Panc1 (cell line): ENCODE measurements at regions not wholly inside any gene's neighbourhood (a gene's known extent, or its start where the extent isn't known, plus 50 kb on each side); places are given as distances from the start of the nearest gene placed in this dataset.

Experiments used
- REST ChIP-seq, 2 experiments: IDR thresholded peaks; 2 replicates each; pipeline ENCODE4 v1.6.1; 2011 to 2012; ENCODE audit warnings: low read depth in 2 of 2, control low read depth in 1 of 2, low read length in 1 of 2, mild to moderate bottlenecking in 1 of 2, moderate library complexity in 1 of 2; ENCODE audit not compliant: insufficient read depth in 1 of 2
- SIN3A ChIP-seq: IDR thresholded peaks from 2 replicates; pipeline ENCODE4 v1.6.1; 2012; ENCODE audit warnings: low read depth, mild to moderate bottlenecking, low read length, moderate library complexity, borderline replicate concordance; ENCODE audit not compliant: insufficient read depth
- TF ChIP-seq, protein P1 (sequence below): fragments of 450-650 bp; IDR thresholded peaks from 2 replicates; pipeline ENCODE4 v1.5.1; 2017; ENCODE audit warnings: mild to moderate bottlenecking

- TF ChIP-seq, protein P1, sequence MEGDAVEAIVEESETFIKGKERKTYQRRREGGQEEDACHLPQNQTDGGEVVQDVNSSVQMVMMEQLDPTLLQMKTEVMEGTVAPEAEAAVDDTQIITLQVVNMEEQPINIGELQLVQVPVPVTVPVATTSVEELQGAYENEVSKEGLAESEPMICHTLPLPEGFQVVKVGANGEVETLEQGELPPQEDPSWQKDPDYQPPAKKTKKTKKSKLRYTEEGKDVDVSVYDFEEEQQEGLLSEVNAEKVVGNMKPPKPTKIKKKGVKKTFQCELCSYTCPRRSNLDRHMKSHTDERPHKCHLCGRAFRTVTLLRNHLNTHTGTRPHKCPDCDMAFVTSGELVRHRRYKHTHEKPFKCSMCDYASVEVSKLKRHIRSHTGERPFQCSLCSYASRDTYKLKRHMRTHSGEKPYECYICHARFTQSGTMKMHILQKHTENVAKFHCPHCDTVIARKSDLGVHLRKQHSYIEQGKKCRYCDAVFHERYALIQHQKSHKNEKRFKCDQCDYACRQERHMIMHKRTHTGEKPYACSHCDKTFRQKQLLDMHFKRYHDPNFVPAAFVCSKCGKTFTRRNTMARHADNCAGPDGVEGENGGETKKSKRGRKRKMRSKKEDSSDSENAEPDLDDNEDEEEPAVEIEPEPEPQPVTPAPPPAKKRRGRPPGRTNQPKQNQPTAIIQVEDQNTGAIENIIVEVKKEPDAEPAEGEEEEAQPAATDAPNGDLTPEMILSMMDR, result no peak
- TF ChIP-seq REST (IDR thresholded peaks at IDR 0.05; ENCODE audit: insufficient read depth in 1 of 2, low read depth in 2 of 2, low read length in 1 of 2) (no peak), SIN3A (no peak)
Observed at GRCh38 chr1:147463022-147463421, 78.3 kb upstream of the BCL9 start.
